ENCODE measurements at regions not wholly inside any gene's neighbourhood (a gene's known extent, or its start where the extent isn't known, plus 50 kb on each side); places are given as distances from the start of the nearest gene placed in this dataset.

- TF ChIP-seq CTCF (IDR thresholded peaks at IDR 0.05), result no peak
- no peak for TF ChIP-seq EP300 (IDR thresholded peaks at IDR 0.05)
- TF ChIP-seq POLR2A (IDR thresholded peaks at IDR 0.05), result no peak
Observed at GRCh38 chr2:176873403-176873802, 339.2 kb upstream of the HNRNPA3 start.
